Activated CD4-positive, alpha-beta T cell treated with anti-CD3 and anti-CD28 coated beads, Interleukin-10, Interleukin-2, amounts not matched to agents 100 ng/mL and 50 ng/mL, durations not matched to agents 16 hours and 8 hours (primary cell): ENCODE measurements at regions not wholly inside any gene's neighbourhood (a gene's known extent, or its start where the extent isn't known, plus 50 kb on each side); places are given as distances from the start of the nearest gene placed in this dataset.

Experiments
- DNase-seq: peaks from one replicate; pipeline ENCODE4 v3.0.0-alpha.2; 2020

- DNase-seq: no peak
These were observed 107.8 kb upstream of the FOXD3 start for GRCh38 chr1:63214553-63214952.

GRCh38 chr1:63223426-63223825, 98.9 kb upstream of the FOXD3 start:
- DNase-seq: no peak

GRCh38 chr1:63230722-63231121, 91.6 kb upstream of the FOXD3 start:
- DNase-seq: no peak

GRCh38 chr1:63238721-63239120, 83.6 kb upstream of the FOXD3 start:
- no peak for DNase-seq

GRCh38 chr1:63245186-63245585, 77.2 kb upstream of the FOXD3 start:
- DNase-seq: no peak

GRCh38 chr1:63248216-63248615, 74.2 kb upstream of the FOXD3 start:
- DNase-seq: no peak

- no peak for DNase-seq
These were observed 67.2 kb upstream of the FOXD3 start for GRCh38 chr1:63255153-63255552.

GRCh38 chr1:63261736-63262458, 60.5 kb upstream of the FOXD3 start:
- DNase-seq: no peak

GRCh38 chr1:63262459-63262770, 60.0 kb upstream of the FOXD3 start:
- no peak for DNase-seq

GRCh38 chr1:63264161-63264560, 58.2 kb upstream of the FOXD3 start:
- no peak for DNase-seq

- DNase-seq: no peak
These were observed 55.5 kb upstream of the FOXD3 start for GRCh38 chr1:63266857-63267256.

- DNase-seq: no peak
These were observed 53.5 kb upstream of the FOXD3 start for GRCh38 chr1:63268876-63269275.

GRCh38 chr1:63269571-63269970, 52.8 kb upstream of the FOXD3 start:
- DNase-seq: no peak
